ENCODE measurements at regions not wholly inside any gene's neighbourhood (a gene's known extent, or its start where the extent isn't known, plus 50 kb on each side); places are given as distances from the start of the nearest gene placed in this dataset.
"Not testable (repeated sequence)": the region's sequence is repeated elsewhere in the genome, so short reads cannot be mapped to it uniquely, and the experiment has no call there.

GRCh38 chr2:182589121-182589520 lies 126.9 kb upstream of the DNAJC10 start:
- ATAC-seq (no peak), DNase-seq (ENCODE audit: missing footprints) (no peak)
- intact Hi-C loops (cut with DNase I): no loop called here

GRCh38 chr2:182591774-182592173 lies 124.3 kb upstream of the DNAJC10 start:
- intact Hi-C loops (cut with DNase I): no loop called here
- ATAC-seq: no peak
- no peak for DNase-seq (ENCODE audit: missing footprints)

GRCh38 chr2:182592691-182593393 lies 123.2 kb upstream of the DNAJC10 start:
- DNase-seq (ENCODE audit: missing footprints): no peak
- ATAC-seq: no peak
- intact Hi-C loops (cut with DNase I): no loop called here

GRCh38 chr2:182593394-182593975 lies 122.6 kb upstream of the DNAJC10 start:
- intact Hi-C loops (cut with DNase I): no loop called here
- no peak for ATAC-seq
- no peak for DNase-seq (ENCODE audit: missing footprints)

GRCh38 chr2:182594286-182594685 lies 121.8 kb upstream of the DNAJC10 start:
- no peak for DNase-seq (ENCODE audit: missing footprints)
- ATAC-seq: no peak
- intact Hi-C loops (cut with DNase I): no loop called here

- DNase-seq (ENCODE audit: missing footprints) (no peak), ATAC-seq (no peak)
- intact Hi-C loops (cut with DNase I): no loop called here
Observed at GRCh38 chr2:182595650-182596049, 120.4 kb upstream of the DNAJC10 start.

GRCh38 chr2:182597570-182598295 lies 118.3 kb upstream of the DNAJC10 start:
- intact Hi-C loops (cut with DNase I): no loop called here
- ATAC-seq (no peak), DNase-seq (ENCODE audit: missing footprints) (no peak)

- no peak for DNase-seq (ENCODE audit: missing footprints)
- intact Hi-C loops (cut with DNase I): no loop called here
- no peak for ATAC-seq
Observed at GRCh38 chr2:182598626-182599025, 117.4 kb upstream of the DNAJC10 start.

- ATAC-seq: no peak
- intact Hi-C loops (cut with DNase I): no loop called here
- DNase-seq (ENCODE audit: missing footprints): no peak
Observed at GRCh38 chr2:182605166-182605565, 110.9 kb upstream of the DNAJC10 start.

- ATAC-seq: no peak
- DNase-seq (ENCODE audit: missing footprints): no peak
- intact Hi-C loops (cut with DNase I): no loop called here
Observed at GRCh38 chr2:182606728-182607681, 109.1 kb upstream of the DNAJC10 start.

GRCh38 chr2:182608181-182608845 lies 107.7 kb upstream of the DNAJC10 start:
- intact Hi-C loops (cut with DNase I): no loop called here
- ATAC-seq (no peak), DNase-seq (ENCODE audit: missing footprints) (no peak)

GRCh38 chr2:182609005-182609404 lies 107.1 kb upstream of the DNAJC10 start:
- intact Hi-C loops (cut with DNase I); DNase-seq (ENCODE audit: missing footprints); ATAC-seq: not testable (repeated sequence)

- intact Hi-C loops (cut with DNase I): loop anchor here (10.0 kb wide), 1 partner anchor 145 kb away; no protein-coding TSS in a partner anchor
- ATAC-seq (no peak), DNase-seq (ENCODE audit: missing footprints) (no peak)
Observed at GRCh38 chr2:182610231-182610630, 105.8 kb upstream of the DNAJC10 start.

- ATAC-seq (no peak), DNase-seq (ENCODE audit: missing footprints) (no peak)
- intact Hi-C loops (cut with DNase I): loop anchor here (10.0 kb wide), 1 partner anchor 146 kb away; no protein-coding TSS in a partner anchor
Observed at GRCh38 chr2:182611009-182611408, 105.0 kb upstream of the DNAJC10 start.

- intact Hi-C loops (cut with DNase I): loop anchor here (10.0 kb wide), 1 partner anchor 150 kb away; no protein-coding TSS in a partner anchor
- no peak for DNase-seq (ENCODE audit: missing footprints)
- no peak for ATAC-seq
Observed at GRCh38 chr2:182615036-182615435, 101.0 kb upstream of the DNAJC10 start.

- ATAC-seq: no peak
- no peak for DNase-seq (ENCODE audit: missing footprints)
- intact Hi-C loops (cut with DNase I): loop anchor here (10.0 kb wide), 1 partner anchor 152 kb away; no protein-coding TSS in a partner anchor
Observed at GRCh38 chr2:182616471-182617393, 99.3 kb upstream of the DNAJC10 start.

GRCh38 chr2:182618672-182619079 lies 97.4 kb upstream of the DNAJC10 start:
- intact Hi-C loops (cut with DNase I): loop anchor here (10.0 kb wide), 1 partner anchor 154 kb away; no protein-coding TSS in a partner anchor
- peak; percentile 38 for ATAC-seq
- DNase-seq (ENCODE audit: missing footprints): no peak

Data from Right ventricle myocardium inferior (tissue), 1 donor.